OCI-LY3 (cell line): ENCODE measurements at regions not wholly inside any gene's neighbourhood (a gene's known extent, or its start where the extent isn't known, plus 50 kb on each side); places are given as distances from the start of the nearest gene placed in this dataset.

Experiments used
- CTCF ChIP-seq: fragments of 200-600, 300-600 bp; sonication (generic); IDR thresholded peaks from 2 replicates; pipeline ENCODE4 v1.5.1; 2014; ENCODE audit warnings: antibody characterized with exemption, low read length, low read depth
- EZH2phosphoT487 ChIP-seq: fragments of 200-600 bp; shearing (Covaris generic); IDR thresholded peaks from 2 replicates; pipeline ENCODE4 v1.6.1; 2018; ENCODE audit warnings: antibody characterized with exemption, mixed run types, low read depth

- TF ChIP-seq EZH2phosphoT487: no peak
- TF ChIP-seq CTCF: no peak
Measured at GRCh38 chr14:81637639-81638038, 104.0 kb upstream of the SEL1L start.
